Activated CD8-positive, alpha-beta T cell treated with anti-CD3 and anti-CD28 coated beads for 36 hours (primary cell): ENCODE measurements at regions not wholly inside any gene's neighbourhood (a gene's known extent, or its start where the extent isn't known, plus 50 kb on each side); places are given as distances from the start of the nearest gene placed in this dataset.

Experiments
- ATAC-seq: fragments of 200-7000 bp; cut with Tn5 transposase; one replicate; pipeline ENCODE4 v1.10.0; 2021; ENCODE audit warnings: mild to moderate bottlenecking, moderate library complexity
- CTCF ChIA-PET: fragments of 350-600 bp; sonication (Branson Sonifier 250); formaldehyde crosslinking; loops from one replicate; lab custom pipeline; 2021; ENCODE audit warnings: antibody characterized with exemption; lab: Charles Lee
- POLR2A ChIA-PET: fragments of 350-600 bp; sonication (Branson Sonifier 250); formaldehyde crosslinking; loops from one replicate; lab custom pipeline; 2021; ENCODE audit warnings: antibody characterized with exemption; lab: Charles Lee
- DNase-seq: peaks from one replicate; pipeline ENCODE4 v3.0.0-alpha.2; 2020
- H3K27ac Mint-ChIP-seq: one replicate; pipeline ENCODE4 v1.8.0; 2021; ENCODE audit warnings: mild to moderate bottlenecking, mixed read lengths
- H3K27me3 Mint-ChIP-seq: one replicate; pipeline ENCODE4 v1.8.0; 2021; ENCODE audit warnings: mixed read lengths
- H3K36me3 Mint-ChIP-seq: one replicate; pipeline ENCODE4 v1.8.0; 2021; ENCODE audit warnings: low read depth, mixed read lengths
- H3K4me1 Mint-ChIP-seq: one replicate; pipeline ENCODE4 v1.8.0; 2021; ENCODE audit warnings: low read depth, mixed read lengths
- H3K4me3 Mint-ChIP-seq: one replicate; pipeline ENCODE4 v1.8.0; 2021; ENCODE audit warnings: mild to moderate bottlenecking, moderate library complexity, mixed read lengths
- H3K9me3 Mint-ChIP-seq: one replicate; pipeline ENCODE4 v1.8.0; 2021; ENCODE audit warnings: mixed read lengths
- intact Hi-C: fragments of 100-400 bp; cut with micrococcal nuclease; formaldehyde crosslinking; loops from one replicate; pipeline ENCODE4 v1.10.0; 2022
- TF ChIP-seq, protein P1 (sequence below): fragments of 200-600 bp; IDR thresholded peaks from one replicate; pipeline ENCODE4 v1.8.0; 2022; ENCODE audit warnings: antibody characterized with exemption, mild to moderate bottlenecking

DNA sequence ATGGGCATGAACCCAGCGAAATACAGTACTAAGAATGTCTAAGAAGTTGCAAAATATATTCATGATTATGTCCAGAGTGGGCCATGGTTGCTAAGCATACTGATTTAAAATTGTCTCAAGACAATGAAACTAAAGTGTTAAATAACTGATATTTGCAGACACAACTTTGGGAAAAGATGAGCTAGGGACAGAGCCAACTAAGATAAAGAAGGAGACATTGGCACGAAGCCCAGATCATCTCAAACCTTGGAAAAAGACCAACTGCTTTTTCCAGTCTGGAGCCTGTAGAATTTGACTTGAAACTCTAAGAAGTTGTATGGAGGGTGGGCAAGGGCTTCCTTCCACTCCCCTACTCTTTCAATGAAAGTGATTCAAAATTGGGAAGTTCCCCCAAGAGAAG is 108.5 kb upstream of the GLRA2 start:
- no peaks in the 10 kb centered on the region for H3K9me3 Mint-ChIP-seq
- intact Hi-C loops, result no loop called here

DNA sequence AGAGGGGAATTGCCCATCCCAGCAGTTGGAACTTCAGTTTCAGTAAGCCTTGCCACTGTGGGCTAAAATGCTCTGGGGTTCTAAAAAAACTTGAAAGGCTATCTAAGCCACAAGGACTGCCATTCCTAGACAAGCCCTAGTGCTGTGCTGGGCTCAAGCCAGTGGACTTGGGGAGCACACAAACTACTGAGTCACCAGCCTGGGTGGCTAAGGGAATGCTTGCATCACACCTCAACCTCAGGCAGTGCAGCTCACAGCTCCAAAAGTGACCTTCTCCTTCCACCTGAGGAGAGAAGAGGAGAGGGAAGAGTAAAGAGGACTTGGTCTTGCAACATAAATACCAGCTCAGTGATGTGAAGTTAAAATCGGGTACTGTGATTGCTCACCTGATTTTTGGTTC is 116.7 kb upstream of the GLRA2 start:
- ChIA-PET POLR2A (no interaction called here), CTCF (no interaction called here)
- no peaks in the 10 kb centered on the region for H3K4me1 Mint-ChIP-seq
- ATAC-seq, result no peak
- H3K4me3 Mint-ChIP-seq, result no peak overlapping the region
- DNase-seq, result no peak
- intact Hi-C loops, result no loop called here
- TF ChIP-seq, protein P1, sequence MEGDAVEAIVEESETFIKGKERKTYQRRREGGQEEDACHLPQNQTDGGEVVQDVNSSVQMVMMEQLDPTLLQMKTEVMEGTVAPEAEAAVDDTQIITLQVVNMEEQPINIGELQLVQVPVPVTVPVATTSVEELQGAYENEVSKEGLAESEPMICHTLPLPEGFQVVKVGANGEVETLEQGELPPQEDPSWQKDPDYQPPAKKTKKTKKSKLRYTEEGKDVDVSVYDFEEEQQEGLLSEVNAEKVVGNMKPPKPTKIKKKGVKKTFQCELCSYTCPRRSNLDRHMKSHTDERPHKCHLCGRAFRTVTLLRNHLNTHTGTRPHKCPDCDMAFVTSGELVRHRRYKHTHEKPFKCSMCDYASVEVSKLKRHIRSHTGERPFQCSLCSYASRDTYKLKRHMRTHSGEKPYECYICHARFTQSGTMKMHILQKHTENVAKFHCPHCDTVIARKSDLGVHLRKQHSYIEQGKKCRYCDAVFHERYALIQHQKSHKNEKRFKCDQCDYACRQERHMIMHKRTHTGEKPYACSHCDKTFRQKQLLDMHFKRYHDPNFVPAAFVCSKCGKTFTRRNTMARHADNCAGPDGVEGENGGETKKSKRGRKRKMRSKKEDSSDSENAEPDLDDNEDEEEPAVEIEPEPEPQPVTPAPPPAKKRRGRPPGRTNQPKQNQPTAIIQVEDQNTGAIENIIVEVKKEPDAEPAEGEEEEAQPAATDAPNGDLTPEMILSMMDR, result no peak
- H3K9me3 Mint-ChIP-seq, result peaks cover 2% of the 10 kb centered on the region
- H3K36me3 Mint-ChIP-seq, result no peaks in the 10 kb centered on the region
- no peak overlapping the region for H3K27ac Mint-ChIP-seq
- H3K27me3 Mint-ChIP-seq, result no peaks in the 10 kb centered on the region

More for the DNA sequence above, 108.5 kb upstream of the GLRA2 start:
- TF ChIP-seq, protein P1, result no peak
- Mint-ChIP-seq H3K27me3 (peaks cover 3% of the 10 kb centered on the region), H3K4me1 (no peaks in the 10 kb centered on the region), H3K4me3 (no peak overlapping the region), H3K36me3 (no peaks in the 10 kb centered on the region), H3K27ac (no peak overlapping the region)
- DNase-seq (no peak), ATAC-seq (no peak)
- CTCF ChIA-PET, result interaction anchor here (1.3 kb wide), 1 partner anchor 9 kb away, joined by 4 read pairs; no protein-coding TSS in a partner anchor
- POLR2A ChIA-PET, result no interaction called here

DNA sequence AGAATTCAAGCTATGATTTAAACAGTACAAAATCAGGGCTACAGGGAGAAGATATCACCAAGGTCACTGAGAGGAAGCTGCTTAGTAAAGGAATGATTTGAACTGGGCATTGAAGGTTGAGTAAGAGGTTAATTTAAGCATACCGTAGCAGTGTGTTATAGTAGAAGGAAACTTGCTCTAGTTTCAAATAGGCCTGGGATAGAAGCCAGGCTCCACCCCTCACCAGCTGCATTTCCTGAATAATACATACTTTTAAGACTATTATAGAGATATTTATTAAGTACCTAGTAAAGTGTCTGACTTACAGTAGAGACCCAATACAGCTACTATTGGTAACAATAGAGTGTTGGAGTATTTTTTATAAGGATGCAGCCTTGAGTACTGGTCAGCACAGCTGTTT is 118.0 kb upstream of the GLRA2 start:
- TF ChIP-seq, protein P1, result no peak
- CTCF ChIA-PET, result no interaction called here
- H3K27ac Mint-ChIP-seq, result no peak overlapping the region
- no peaks in the 10 kb centered on the region for H3K36me3 Mint-ChIP-seq
- H3K27me3 Mint-ChIP-seq, result no peaks in the 10 kb centered on the region
- POLR2A ChIA-PET, result no interaction called here
- peaks cover 2% of the 10 kb centered on the region for H3K9me3 Mint-ChIP-seq
- H3K4me1 Mint-ChIP-seq, result no peaks in the 10 kb centered on the region
- DNase-seq (no peak), ATAC-seq (no peak)
- H3K4me3 Mint-ChIP-seq, result no peak overlapping the region
- intact Hi-C loops, result no loop called here

DNA sequence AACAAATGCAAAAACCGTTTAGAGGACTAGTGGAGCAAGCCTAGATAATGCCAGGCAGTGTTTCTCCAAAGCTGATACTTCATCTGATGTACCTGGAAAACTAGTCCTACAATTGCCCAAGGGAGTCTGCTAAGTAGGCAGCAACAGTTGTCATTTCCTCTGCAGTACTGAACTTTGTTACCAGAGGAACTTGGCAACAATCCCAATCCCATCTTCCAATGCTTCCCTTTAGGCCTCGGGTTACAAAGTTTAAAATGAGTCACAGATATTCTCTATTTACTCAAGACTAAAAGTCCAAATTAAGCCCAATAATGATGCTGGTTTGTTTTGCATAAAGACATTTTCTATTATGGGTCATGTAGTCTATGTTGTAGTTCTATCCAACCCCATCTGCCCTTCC is 120.0 kb upstream of the GLRA2 start:
- H3K4me1 Mint-ChIP-seq, result no peaks in the 10 kb centered on the region
- ChIA-PET POLR2A (no interaction called here), CTCF (no interaction called here)
- no peak for DNase-seq
- H3K27ac Mint-ChIP-seq, result no peak overlapping the region
- no peaks in the 10 kb centered on the region for H3K27me3 Mint-ChIP-seq
- intact Hi-C loops, result no loop called here
- no peak overlapping the region for H3K4me3 Mint-ChIP-seq
- no peaks in the 10 kb centered on the region for H3K36me3 Mint-ChIP-seq
- H3K9me3 Mint-ChIP-seq, result peaks cover 2% of the 10 kb centered on the region
- no peak for ATAC-seq
- TF ChIP-seq, protein P1, result no peak

DNA sequence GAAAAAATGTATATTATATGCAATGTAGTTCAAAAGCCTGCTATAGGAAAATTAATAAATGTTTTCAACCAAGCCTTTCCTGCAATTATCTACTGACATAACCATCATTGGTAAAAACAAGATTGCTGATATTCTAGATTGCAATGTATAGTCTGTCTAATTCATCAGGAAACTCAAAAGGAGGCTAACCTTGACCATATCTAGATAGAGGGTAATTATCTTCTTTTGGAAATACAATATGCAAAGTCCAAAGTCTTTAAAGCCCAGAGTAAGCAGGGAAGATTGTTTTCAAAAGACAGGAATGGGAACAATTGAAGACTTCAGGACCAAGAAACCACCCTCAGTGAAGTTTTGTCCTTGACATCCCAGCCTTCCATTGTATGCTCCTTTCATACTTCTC is 123.1 kb upstream of the GLRA2 start:
- Mint-ChIP-seq H3K36me3 (no peaks in the 10 kb centered on the region), H3K27ac (no peak overlapping the region), H3K27me3 (no peaks in the 10 kb centered on the region), H3K9me3 (no peaks in the 10 kb centered on the region), H3K4me3 (no peak overlapping the region), H3K4me1 (no peaks in the 10 kb centered on the region)
- TF ChIP-seq, protein P1, result no peak
- CTCF ChIA-PET, result no interaction called here
- ATAC-seq, result no peak
- intact Hi-C loops, result no loop called here
- no peak for DNase-seq
- POLR2A ChIA-PET, result no interaction called here
